HG03520 (cell line): ENCODE measurements at regions not wholly inside any gene's neighbourhood (a gene's known extent, or its start where the extent isn't known, plus 50 kb on each side); places are given as distances from the start of the nearest gene placed in this dataset.
"Not testable (repeated sequence)": the region's sequence is repeated elsewhere in the genome, so short reads cannot be mapped to it uniquely, and the experiment has no call there.

Experiments used
- ATAC-seq: cut with Tn5 transposase; IDR thresholded peaks from one replicate; pipeline ENCODE4 v1.9.1; 2021; ENCODE audit warnings: mild to moderate bottlenecking, moderate library complexity; ENCODE audit not compliant: unreplicated experiment

DNA sequence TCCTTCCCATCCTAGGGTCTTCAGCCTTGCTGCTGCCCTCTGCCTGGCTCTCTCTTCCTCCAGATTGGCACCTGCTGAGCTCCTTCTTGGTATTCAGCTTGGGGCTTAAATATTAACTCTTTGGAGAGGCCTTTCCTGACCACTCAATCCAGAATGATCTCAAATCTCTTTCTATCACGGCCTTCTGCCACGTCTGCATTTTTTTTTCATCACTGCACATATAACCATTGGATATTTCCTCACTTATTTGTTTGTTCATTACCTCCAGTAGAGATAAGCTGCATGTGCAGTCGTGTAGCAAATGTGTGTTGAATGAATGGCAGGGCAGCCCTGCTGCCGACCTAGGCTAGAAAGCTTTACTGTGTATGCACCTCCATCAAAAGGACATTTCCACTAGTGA, 51.6 kb upstream of the MPP7 start:
- ATAC-seq = no peak

DNA sequence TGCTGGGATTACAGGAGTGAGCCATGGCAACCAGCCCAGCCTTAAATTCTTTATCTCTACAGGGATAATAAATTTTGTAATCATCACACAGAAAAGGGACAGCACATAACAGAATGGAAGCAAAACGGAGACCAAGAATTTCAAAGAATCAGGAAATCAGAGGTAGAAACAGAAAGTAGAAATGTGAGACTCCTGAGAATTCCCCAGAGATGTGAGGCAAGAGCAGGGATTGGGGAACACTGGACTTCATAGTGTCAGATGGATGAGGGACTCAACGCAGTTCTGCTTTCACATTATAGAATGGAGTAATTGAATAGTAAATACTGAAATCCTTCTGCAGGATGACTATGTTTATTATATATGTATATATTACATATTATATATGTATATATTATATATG, 52.5 kb upstream of the MPP7 start:
- ATAC-seq = no peak

DNA sequence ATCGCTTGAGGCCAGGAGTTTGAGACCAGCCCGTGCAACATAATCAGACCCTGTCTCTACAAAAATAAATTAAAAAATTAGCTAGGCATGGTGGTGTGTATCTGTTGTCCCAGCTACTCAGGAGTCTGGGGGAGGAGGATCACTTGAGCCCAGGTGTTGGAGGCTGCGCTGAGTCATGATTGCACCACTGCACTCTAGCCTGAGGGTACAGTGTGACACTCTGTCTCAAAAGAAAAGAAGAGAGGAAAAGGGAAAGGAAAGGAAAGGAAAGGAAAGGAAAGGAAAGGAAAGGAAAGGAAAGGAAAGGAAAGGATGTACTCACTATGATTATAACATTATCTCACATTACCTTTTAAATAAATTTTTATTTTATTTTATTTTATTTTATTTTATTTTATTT, 56.5 kb upstream of the MPP7 start:
- no peak for ATAC-seq

DNA sequence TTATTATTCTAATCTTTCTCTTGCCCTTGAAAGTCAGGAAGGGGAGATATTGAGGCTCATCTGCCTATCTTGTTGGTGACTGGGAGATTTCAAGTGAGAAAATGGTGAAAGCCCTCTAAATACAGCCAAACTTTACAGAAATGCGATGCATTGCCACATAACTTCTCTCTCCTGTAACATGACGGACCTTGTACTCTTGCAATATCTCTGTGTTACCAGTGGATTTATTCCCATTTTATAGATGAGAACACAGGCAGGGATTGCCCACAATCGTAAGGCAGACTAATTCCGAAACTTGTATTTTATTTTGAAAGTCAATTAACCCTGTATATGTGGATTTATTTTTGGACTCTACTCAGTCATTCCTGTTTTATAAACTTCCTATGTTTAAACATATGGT, 57.3 kb upstream of the MPP7 start:
- ATAC-seq = no peak

DNA sequence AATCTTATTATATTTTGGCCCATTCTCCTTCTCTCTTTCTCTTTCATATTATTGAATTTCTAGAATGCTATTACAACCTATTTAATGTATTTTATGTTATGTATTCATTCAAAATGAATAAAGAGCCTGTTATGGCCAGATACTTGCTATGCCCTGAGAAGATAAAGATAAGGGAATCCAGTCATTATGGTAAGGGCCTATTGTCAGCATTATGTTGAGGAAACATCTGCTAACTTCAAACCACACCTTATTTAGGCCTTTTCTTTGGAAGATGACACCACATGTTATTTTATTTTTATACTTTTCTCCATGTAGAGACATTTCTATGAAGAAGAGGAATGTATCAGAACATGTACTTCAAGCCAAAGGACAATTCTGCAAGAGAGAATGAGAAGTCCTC, 60.5 kb upstream of the MPP7 start:
- no peak for ATAC-seq

DNA sequence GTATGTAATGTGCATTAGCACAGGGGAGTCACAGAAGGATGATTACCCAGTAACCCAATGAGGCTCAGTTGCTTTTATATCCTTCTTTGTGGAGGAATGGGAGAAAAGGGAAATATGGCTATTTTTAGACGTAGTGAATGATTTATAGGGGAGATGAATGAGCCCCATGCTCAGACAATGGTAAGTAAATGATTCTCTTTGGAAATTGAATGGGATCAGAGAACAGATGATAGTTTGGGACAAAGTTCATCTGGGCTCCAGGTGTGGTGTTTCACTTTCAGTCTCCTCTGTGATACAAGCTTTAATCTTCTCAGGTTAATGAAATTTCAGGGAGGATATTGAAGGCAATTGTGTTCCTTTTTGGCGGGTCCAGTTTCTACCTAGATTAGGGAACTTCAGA, 63.0 kb upstream of the MPP7 start:
- no peak for ATAC-seq

DNA sequence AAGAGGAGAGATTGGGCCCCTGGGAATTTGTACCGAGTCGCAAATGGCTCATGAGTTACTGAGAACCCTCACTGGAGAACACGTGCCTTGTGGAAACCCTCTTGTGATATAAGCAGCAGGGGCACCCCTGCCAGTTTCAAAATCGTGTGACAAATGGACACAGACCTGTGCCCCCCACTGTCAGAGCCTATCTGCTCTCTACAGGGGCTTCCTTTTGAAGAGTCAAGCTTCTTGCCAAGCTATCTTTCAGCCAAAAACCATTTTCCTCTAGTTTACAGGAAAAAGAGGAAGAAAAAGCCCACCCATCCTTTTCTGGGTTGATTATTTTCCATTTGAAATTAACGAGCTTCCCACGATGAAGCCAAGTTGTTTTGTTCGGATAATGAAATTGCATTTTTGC, 64.1 kb upstream of the MPP7 start:
- no peak for ATAC-seq

DNA sequence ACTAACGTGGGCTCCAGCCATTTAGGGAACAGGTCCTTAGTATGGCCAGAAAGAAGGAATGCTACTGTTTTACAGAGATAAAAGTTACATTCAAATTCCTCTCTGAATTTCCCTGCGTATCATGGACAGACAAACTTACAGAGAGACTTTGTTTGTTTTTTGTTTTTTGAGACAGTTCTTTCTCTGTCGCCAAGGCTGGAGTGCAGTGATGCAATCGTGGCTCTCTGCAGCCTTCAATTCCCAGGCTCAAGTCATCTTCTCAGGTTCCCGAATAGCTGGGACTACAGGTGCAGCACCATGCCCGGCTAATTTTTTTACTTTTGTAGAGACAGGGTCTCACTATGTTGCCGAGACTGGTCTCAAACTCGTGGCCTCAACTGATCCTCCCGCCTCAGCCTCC, 64.5 kb upstream of the MPP7 start:
- no peak for ATAC-seq

DNA sequence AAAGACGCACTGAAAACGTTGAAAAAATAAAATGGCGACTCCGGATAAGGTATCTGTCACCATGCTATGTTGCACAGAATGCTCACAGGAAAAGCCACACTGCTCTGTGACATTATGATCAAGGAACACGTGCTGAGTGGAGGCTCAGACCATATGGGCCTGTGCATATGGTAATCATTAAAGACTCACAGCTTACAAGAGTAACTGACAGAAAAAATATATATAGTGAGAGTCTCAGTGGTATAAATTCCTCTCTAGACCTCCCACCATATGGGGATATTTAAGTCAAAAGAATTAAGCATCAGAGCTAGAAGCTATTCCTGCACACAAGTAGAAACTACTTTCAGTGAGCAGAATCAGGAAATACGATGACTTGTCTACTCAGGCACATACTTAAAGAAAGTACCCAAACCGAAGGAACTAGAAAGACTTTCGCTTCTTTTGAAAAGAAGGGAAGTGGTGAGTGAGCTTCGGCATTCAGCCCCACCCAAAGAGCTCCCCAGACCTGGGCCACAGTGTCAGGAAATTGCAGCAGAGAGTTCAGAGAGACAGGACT, 65.1 kb upstream of the MPP7 start:
- peak; percentile 96 for ATAC-seq

DNA sequence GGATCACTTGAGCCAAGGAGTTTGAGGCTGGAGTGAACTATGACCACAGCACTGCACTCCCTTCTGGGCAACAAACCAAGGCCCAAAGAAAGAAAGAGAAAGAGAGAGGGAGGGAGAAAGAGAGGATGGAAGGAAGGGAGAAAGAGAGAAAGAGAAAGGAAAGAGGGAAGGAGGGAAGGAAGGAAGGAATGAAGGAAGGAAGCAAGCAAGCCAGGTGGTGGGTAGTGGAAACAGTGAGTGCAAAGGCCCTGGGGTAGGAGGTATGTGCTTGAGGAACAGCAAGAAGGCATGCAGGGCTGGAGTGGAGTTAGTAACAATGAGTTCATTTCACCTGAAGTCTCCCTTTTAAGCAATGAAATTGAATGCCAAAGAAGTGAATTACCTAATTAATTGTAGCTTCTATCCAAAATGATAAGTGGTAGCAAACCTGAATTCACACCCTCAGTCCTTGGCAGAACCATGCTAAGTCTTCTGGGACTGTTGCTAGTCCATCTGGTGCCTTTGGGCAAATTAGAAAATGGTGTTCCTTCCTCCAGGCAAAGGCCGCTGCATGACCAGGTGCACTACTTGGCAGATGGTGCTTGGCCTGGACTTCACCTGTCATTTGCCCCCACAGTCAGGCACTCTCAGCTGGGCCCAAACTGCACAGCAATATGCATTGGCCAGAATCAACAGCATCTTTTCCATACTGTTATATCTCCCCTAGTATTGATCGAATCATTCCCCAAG, 67.4 kb upstream of the MPP7 start:
- ATAC-seq = no peak

DNA sequence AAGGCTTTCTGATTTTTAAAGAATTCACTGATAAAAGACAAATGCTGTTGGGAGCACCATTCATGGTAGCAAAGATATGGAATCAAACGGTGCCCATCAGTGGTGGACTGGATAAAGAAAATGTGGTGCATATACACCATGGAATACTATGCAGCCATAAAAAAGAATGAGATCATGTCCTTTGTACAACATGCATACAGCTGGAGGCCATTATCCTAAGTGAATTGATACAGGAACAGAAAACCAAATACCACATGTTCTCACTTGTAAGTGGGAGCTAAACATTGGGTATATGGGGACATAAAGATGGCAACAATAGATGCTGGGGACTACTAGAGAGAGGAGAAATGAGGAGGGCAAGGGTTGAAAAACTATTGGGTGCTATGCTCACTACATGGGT, 68.8 kb upstream of the MPP7 start:
- ATAC-seq = not testable (repeated sequence)

DNA sequence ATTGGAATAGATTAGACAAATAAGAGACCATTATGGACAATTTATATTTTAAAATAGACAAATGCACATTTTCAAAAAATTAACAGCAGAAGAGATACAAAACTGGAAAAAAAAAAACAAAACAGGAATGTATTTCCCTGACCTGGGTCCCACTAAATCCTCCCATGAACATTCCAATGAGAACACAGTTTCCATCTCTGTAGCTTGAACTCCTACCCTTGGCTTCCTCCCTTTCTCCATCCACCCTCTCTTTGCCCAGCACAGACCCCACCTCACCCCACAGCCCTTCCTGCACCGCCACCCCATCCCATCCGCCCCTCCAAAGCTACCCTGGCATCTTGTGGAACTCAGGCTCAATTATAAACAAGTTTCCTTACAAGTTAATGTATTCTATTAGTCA, 71.2 kb upstream of the MPP7 start:
- ATAC-seq = no peak

DNA sequence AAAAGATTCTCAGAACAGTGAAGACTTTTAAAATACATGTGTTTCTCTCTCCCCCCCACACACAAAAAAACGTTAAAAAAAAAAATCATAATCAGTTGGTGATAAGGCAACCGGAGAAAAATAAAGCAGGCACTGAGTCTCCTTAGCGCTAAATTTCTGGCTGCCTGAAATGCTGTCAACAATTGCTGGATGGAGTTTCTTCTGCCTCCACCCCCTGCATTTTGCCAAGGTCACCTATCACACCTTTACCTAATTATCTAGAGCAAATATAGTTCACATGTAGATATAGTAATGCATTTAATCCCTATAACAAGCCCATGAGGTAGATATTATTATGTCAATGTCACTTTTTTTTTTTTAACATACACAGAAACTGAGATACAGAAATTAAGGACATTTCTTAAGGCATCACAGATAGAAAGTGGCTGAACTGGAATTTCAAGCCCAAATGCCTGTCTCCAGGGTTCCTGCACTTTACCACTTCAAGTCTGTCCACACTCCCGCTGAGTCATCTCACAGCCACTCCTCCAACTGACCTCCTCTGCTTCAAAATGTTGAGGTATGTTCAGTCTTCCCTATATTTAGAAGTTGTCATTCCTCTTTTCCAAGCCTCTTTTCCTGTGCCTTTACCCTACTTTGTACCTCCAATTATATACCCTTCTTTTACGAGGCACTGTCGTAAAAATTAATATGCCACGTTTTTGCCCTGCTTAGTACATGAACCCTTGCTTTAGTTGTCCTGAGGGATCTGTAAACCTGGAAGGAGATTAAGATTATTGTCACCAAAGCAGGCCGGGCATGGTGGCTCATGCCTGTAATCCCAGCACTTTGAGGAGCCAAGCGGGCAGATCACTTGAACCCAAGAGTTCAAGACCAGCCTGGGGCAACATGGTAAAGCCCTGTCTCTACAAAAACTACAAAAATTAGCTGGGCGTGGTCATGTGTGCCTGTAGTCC, 72.8 kb upstream of the MPP7 start:
- ATAC-seq = no peak

DNA sequence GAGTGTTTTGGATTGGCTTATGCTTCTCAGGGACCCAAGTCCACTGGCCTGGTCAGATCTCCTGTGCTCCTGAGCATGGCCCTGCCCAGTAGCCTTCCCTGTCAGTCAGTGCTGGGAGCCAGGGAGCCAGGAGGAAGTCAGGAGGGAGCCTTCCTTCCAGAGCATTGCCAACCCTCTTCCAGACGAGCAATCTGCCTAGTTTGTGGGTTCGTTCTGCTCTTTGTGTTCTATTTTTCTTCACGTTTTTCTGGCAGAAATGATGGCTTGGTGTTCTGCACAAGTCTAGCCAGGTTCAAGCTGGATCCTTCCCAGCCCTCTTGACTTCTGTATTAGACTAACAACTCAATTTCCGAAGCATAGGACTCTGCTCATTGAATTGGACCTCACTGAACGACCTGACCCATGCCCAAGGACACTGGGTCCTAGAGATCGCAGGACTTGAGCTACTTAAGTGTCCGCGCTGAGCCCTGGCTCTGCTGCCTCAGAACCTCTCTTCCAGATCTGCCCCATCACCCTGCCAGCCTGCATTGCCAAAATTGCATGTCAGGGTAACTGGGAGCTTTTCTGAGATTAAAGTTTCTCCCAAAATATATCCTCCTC, 76.2 kb upstream of the MPP7 start:
- no peak for ATAC-seq

DNA sequence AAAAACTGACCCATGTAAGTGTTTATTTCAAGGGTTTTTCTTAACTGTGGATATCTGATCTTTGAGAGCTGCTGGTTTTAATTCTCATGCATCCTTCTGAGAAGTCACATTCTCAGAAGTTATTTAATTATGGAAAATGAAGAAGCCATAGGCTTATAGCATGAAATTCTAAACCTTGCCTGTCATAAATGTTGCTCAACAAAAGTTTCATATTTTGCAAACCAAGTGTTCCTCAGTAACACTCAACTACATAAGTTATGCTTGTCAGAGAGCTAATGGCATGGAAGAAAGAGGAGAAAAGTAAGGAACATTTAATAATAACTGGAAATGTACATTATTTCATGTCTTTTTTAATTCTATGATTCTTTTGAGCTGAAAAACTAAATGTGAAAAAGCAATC, 78.6 kb upstream of the MPP7 start:
- ATAC-seq = no peak

DNA sequence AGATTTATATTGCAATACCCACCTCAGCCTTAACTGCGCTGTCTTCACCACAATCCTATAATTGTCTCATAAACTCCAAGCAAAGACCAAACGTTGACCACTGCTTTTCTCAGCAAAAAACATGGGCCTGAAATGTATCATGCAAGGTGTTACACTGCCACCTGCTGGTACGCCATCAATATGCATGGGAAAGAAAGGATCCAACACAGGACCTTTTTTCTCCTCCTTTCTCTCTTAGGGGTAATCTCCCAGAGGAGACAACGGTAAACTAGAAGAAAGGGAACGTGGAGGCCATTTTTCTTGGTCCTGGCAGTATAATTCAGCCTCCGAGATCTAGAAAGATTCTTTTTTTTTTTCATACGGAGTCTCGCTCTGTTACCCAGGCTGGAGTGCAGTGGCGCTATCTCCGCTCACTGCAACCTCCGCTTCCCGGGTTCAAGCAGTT, 79.1 kb upstream of the MPP7 start:
- ATAC-seq = peak; percentile 86

DNA sequence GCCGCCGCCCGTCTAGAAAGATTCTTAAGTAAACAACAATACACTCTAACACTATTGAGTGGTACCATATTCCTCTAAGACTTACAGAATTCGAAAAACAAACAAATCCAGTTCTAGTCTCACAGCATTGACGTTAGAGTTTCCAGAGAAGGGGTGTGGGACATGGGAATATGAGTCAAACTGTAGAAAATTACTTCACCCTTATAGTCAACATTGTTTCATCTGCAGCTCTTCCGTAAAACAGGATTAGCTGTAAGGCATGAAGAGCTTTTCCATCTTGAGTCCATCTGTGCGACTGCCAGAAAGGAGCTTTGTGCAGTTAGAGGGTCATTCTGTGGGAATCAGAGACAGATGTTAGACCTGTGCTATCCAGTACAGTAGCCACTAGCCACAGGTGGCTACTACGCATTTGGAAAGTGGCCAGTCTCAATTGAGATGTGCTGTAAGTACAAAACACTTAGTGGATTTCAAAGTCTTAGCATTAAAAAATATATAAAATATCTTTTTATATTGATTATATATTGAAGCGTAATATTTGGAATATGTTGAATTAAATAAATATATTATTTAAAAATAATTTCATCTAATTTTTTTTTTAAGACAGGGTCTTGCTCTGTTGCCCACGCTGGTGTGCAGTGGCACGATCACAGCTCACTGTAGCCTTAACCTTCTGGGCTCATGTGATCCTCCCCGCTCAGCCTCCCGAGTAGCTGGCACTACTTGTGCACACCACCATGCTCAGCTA, 79.8 kb upstream of the MPP7 start:
- ATAC-seq = no peak

DNA sequence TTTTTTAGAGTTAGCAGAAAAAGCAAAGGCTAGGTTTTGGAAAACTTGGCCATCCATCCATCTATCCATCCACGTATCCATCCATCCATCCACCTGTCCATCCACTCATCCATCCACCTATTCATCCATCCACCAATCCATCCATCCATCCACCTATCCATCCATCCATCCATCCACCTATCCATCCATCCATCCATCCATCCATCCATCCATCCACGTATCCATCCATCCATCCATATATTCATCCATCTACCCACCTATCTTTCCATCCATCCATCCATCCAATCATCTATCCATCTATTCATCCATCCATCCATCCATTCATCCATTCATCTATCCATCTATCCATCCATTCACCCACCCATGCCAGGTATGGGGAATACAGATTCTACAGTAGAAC, 81.7 kb upstream of the MPP7 start:
- no peak for ATAC-seq

DNA sequence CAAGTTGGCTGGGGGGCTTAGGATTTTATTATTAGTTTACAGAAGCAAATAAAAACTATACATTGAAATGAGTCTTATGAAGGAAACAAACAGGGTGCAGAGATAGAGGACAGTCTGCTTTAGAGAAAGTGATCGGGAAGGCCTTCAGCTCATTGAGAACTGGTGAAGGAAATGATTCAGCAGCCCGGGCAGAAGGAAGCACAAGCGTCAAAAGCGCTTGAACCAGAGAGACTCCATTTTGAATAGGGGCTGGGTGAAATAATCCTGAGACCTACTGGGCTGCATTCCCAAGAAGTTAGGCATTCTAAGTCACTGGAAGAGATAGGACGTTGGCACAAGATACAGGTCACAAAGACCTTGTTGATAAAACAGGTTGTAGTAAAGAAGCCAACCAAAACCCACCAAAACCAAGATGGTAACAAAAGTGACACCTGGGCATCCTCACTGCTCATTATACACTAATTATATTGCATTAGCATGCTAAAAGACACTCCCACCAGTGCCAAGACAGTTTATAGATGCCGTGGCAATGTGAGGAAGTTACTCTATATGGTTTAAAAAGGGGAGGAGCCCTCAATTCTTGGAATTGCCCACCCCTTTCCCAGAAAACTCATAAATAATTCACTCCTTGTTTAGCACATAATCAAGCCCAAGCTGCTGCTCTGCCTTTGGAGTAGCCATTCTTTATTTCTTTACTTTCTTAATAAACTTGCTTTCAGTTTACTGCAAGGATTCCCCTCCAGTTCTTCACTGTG, 83.1 kb upstream of the MPP7 start:
- no peak for ATAC-seq

DNA sequence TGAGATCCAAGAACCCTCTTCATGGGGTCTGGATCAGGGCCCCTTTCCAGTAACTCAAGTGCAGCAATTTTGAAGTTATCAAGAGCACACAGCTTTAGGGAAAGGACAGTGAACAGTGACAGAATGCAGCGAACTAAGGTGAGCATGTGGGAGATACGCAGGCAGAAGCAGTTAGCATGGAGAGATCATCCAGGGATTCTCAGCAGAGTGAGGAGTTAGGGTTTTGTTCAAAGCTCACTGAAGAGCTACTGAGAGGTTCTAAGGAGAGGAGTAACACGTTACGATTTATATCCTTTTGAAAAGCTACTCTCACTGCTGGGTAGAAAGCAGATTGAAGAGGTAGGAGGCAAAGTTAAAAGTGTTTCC, 83.6 kb upstream of the MPP7 start:
- no peak for ATAC-seq
